AG09319 (cell line): ENCODE measurements at regions not wholly inside any gene's neighbourhood (a gene's known extent, or its start where the extent isn't known, plus 50 kb on each side); places are given as distances from the start of the nearest gene placed in this dataset.
"Not testable (repeated sequence)": the region's sequence is repeated elsewhere in the genome, so short reads cannot be mapped to it uniquely, and the experiment has no call there.

Experiments
- DNase-seq: peaks from one replicate; pipeline ENCODE4 v3.0.0-alpha.2; 2010; ENCODE audit warnings: low read depth; ENCODE audit errors: extremely low read depth
- CTCF ChIP-seq: IDR thresholded peaks from 2 replicates; pipeline ENCODE4 v1.5.1; 2011; ENCODE audit warnings: low read depth, mild to moderate bottlenecking, inconsistent platforms, low read length, moderate library complexity

GRCh38 chr2:195533771-195534642, 123.0 kb upstream of the SLC39A10 start:
- DNase-seq, result peak; percentile 53
- TF ChIP-seq CTCF, result no peak; the same call in 1 of the 2 replicates

GRCh38 chr2:195532628-195533271, 124.3 kb upstream of the SLC39A10 start:
- TF ChIP-seq CTCF, result no peak
- DNase-seq, result no peak

- DNase-seq, result no peak
- TF ChIP-seq CTCF, result no peak
These were observed 124.8 kb upstream of the SLC39A10 start for GRCh38 chr2:195532255-195532627.

GRCh38 chr2:195531754-195532153, 125.3 kb upstream of the SLC39A10 start:
- peak; percentile 36 for DNase-seq

GRCh38 chr2:195523242-195523641, 133.8 kb upstream of the SLC39A10 start:
- DNase-seq, result not testable (repeated sequence)

More at GRCh38 chr2:195531754-195532153, 125.3 kb upstream of the SLC39A10 start:
- no peak; the same call in 1 of the 2 replicates for TF ChIP-seq CTCF

DNA sequence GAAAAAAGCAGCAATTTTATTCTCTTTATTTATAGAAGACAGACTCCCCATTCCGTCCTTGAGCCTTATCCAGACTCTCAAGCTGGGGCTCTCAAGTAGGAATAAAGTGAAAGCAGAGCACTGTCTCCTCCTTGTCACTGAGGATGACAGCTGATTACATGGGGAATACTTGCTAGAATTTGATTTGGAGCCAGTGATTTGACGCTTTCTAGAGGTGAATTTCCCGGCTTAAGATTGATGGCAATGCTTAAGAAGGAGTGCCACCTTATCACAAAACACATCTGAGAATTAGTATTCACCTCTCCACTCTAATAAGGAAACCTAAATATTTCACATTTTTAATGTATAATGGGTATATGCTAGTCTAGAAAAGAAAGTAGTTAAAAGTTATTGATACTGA, 135.4 kb upstream of the SLC39A10 start:
- TF ChIP-seq CTCF, result no peak
- no peak for DNase-seq

DNA sequence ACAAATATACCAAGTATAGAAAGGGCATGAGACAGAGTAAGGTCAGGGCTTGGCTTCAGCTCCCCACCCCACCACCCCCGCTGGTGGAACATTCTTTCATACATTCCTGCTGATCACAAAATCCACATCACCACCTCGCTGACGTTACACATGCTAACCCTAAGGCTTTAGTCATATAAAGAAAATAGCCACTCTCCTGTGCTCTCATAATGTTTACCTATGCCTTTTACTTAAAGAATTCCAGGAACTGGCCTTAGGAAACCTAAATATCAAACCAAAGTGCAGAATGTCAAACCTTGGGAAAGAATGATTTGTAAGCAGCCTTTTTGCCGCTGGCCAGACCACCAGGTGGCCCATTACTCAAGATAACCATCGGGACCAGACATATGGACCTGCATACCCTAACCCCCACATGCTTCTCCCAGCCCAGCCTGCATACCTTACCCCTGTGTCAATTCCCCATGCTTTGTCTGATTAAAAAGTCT, 136.3 kb upstream of the SLC39A10 start:
- peak; percentile 29 for DNase-seq
- TF ChIP-seq CTCF, result no peak
